ENCODE measurements at regions not wholly inside any gene's neighbourhood (a gene's known extent, or its start where the extent isn't known, plus 50 kb on each side); places are given as distances from the start of the nearest gene placed in this dataset.

DNA sequence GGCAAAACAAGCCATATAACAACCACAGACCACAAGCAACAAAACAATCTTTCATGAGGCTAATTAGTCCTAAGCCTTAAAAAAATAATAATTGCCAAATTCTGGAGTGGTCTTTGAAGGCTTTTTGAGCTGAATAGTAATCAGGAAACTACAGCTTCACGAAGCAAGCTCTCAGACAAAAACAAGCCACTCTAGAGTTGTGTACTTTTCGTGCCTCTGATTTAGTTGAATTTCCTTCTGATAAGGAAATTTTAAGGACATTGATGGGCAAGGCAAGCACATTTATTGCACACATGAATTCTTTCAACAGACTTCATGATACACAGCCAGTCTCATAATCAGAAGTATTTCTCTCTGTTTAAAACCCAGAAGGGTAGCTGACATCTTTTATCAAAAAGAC, 130.8 kb upstream of the IRX3 start:
- no peaks in the 10 kb centered on the region for H3K36me3 ChIP-seq
- no peak for TF ChIP-seq POLR2A (IDR thresholded peaks at IDR 0.05)
- TF ChIP-seq CTCF (IDR thresholded peaks at IDR 0.05) = no peak
- TF ChIP-seq EP300 (IDR thresholded peaks at IDR 0.05) = no peak
- H3K4me3 ChIP-seq = no peak overlapping the region
- WGBS, 3 donors = 21 to 35% (median 31%) methylated on average over 2 of the region's 2 CpGs
- H3K4me1 ChIP-seq (ENCODE audit: insufficient read depth) = peaks cover 1% of the 10 kb centered on the region
- H3K27ac ChIP-seq = no peak overlapping the region
- no peaks in the 10 kb centered on the region for H3K9me3 ChIP-seq
- intact Hi-C loops (cut with DNase I) = loop anchor here in 1 of 4 donors (5.0 kb wide), 1 partner anchor 225 kb away; no protein-coding TSS in a partner anchor
- no peak for DNase-seq
- no peaks in the 10 kb centered on the region for H3K27me3 ChIP-seq

GRCh38 chr16:54414671-54415070, 128.1 kb upstream of the IRX3 start:
- intact Hi-C loops (cut with DNase I) = loop anchor here in 1 of 4 donors (5.0 kb wide), 1 partner anchor 222 kb away; no protein-coding TSS in a partner anchor
- no peak for DNase-seq
- no peak overlapping the region for H3K27ac ChIP-seq
- 92 to 96% (median 95%) methylated on average over 7 of the region's 7 CpGs for WGBS, 3 donors
- no peak overlapping the region for H3K4me3 ChIP-seq
- no peaks in the 10 kb centered on the region for H3K27me3 ChIP-seq
- no peaks in the 10 kb centered on the region for H3K36me3 ChIP-seq
- H3K9me3 ChIP-seq = no peaks in the 10 kb centered on the region
- no peak for TF ChIP-seq POLR2A (IDR thresholded peaks at IDR 0.05)
- no peak for TF ChIP-seq CTCF (IDR thresholded peaks at IDR 0.05)
- no peak for TF ChIP-seq EP300 (IDR thresholded peaks at IDR 0.05)
- H3K4me1 ChIP-seq (ENCODE audit: insufficient read depth) = no peaks in the 10 kb centered on the region

DNA sequence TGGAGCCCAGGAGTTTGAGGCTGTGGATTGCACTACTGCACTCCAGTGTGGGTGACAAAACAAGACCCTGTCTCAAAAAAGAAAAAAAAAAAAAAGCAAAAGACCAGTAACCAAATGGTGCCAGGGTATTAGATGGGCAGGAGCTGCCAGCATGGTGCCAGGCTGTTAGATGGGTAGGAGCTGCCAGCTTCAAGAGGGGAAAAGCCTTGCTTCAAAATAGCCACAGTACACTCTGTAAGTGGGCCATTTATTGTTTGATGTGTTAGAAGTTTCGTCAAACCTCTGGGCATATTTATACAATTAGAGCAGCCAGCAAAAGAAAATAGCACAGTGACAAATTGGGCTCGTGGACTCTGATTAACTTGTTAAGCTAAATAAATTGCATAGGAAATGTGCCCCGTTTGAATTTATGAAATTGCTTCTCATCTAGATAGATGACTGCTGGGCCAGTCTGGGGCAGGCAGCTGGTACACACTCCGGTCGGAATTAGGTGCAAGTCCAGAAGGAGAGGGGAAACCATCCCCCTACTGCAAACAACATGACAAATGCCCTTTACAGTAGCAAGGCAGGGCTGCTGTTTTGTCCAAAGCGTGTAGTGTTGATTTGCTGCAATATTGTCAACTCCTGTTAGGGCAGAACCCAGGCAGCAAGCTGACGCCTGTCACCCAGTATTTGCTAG, 126.3 kb upstream of the IRX3 start:
- Histone ChIP-seq H3K27ac (no peak overlapping the region), H3K4me3 (no peak overlapping the region), H3K4me1 (ENCODE audit: insufficient read depth) (no peaks in the 10 kb centered on the region), H3K27me3 (no peaks in the 10 kb centered on the region), H3K36me3 (no peaks in the 10 kb centered on the region), H3K9me3 (no peaks in the 10 kb centered on the region)
- DNase-seq = no peak
- TF ChIP-seq POLR2A (IDR thresholded peaks at IDR 0.05) (no peak), EP300 (IDR thresholded peaks at IDR 0.05) (no peak), CTCF (IDR thresholded peaks at IDR 0.05) (no peak)
- intact Hi-C loops (cut with DNase I) = no loop called here
- WGBS, 3 donors = 56 to 62% (median 58%) methylated on average over 7 of the region's 7 CpGs

- Histone ChIP-seq H3K27ac (no peak overlapping the region), H3K9me3 (no peaks in the 10 kb centered on the region), H3K36me3 (no peaks in the 10 kb centered on the region), H3K4me3 (no peak overlapping the region), H3K4me1 (ENCODE audit: insufficient read depth) (no peaks in the 10 kb centered on the region), H3K27me3 (no peaks in the 10 kb centered on the region)
- WGBS, 3 donors = 2 to 3% (median 2%) methylated on average over 11 of the region's 11 CpGs
- intact Hi-C loops (cut with DNase I) = no loop called here
- TF ChIP-seq POLR2A (IDR thresholded peaks at IDR 0.05) = no peak
- no peak for TF ChIP-seq CTCF (IDR thresholded peaks at IDR 0.05)
- TF ChIP-seq EP300 (IDR thresholded peaks at IDR 0.05) = no peak
- no peak for DNase-seq
Measured at GRCh38 chr16:54412037-54412436, 125.5 kb upstream of the IRX3 start.

All from ovary (tissue), 7 donors.